Right lobe of liver (tissue), 6 donors: ENCODE measurements at regions not wholly inside any gene's neighbourhood (a gene's known extent, or its start where the extent isn't known, plus 50 kb on each side); places are given as distances from the start of the nearest gene placed in this dataset.

Experiments used
- ATAC-seq, 4 donors: fragments of 200-7000 bp; cut with Tn5 transposase; one replicate each; pipeline ENCODE4 v1.9.1; 2020; ENCODE audit warnings: mild to moderate bottlenecking in 4 of 4, moderate library complexity in 4 of 4
- DNase-seq, 3 donors: peaks; one replicate each; pipeline ENCODE4 v3.0.0-alpha.2; 2020
- H3K27ac ChIP-seq, 3 donors: fragments of 200-600 bp; one replicate each; pipeline ENCODE4 v1.8.0; 2022
- H3K27me3 ChIP-seq, 2 donors: fragments of 200-600 bp; one replicate each; pipeline ENCODE4 v1.8.0; 2022
- H3K36me3 ChIP-seq, 4 donors: fragments of 200-600 bp; sonication (generic) in 1 of 4; one replicate each; pipeline versions ENCODE4 v1.5.1 to v1.8.0; 2017 to 2022; ENCODE audit warnings: control low read depth in 1 of 4
- H3K4me1 ChIP-seq, 4 donors: fragments of 200-600 bp; sonication (generic) in 1 of 4; one replicate each; pipeline versions ENCODE4 v1.5.1 to v1.8.0; 2017 to 2022; ENCODE audit warnings: control low read depth in 1 of 4
- H3K4me3 ChIP-seq, 3 donors: fragments of 200-600 bp; one replicate each; pipeline ENCODE4 v1.8.0; 2022
- H3K9me3 ChIP-seq, 4 donors: fragments of 200-600 bp; sonication (generic) in 1 of 4; one replicate each; pipeline versions ENCODE4 v1.5.1 to v1.8.0; 2017 to 2022; ENCODE audit warnings: control low read depth in 1 of 4
- CTCF ChIP-seq, 4 donors: fragments of 200-600 bp in 3 of 4; fragments of 450-650 bp in 1 of 4; IDR thresholded peaks; one replicate each; pipeline versions ENCODE4 v1.5.1 to v1.8.0; 2016 to 2022; ENCODE audit warnings: antibody characterized with exemption in 4 of 4, mild to moderate bottlenecking in 2 of 4
- POLR2A ChIP-seq: fragments of 450-650 bp; IDR thresholded peaks from one replicate; pipeline ENCODE4 v1.6.1; 2017; ENCODE audit warnings: antibody characterized with exemption, mild to moderate bottlenecking
- WGBS: methylation state at CpG from one replicate; pipeline ENCODE4 v1.1.6; 2018; ENCODE audit warnings: low coverage, low lambda C conversion rate; ENCODE audit not compliant: insufficient coverage; ENCODE audit errors: missing lambda C conversion rate; 5-methylcytosine and 5-hydroxymethylcytosine counted together
- intact Hi-C, 2 donors: fragments of 100-400 bp; cut with DNase I; formaldehyde crosslinking; loops; one replicate each; pipeline versions ENCODE4 v1.11.2 to v1.14.1; 2022
- donor health status: DM: no; HTN: yes; CAD: no.
- donor health status: DM: no; HTN: no; CAD: no.
- donor health status: DM: no; HTN: no; CAD: no.
- donor health status: DM: no; HTN: yes; CAD: no.
- donor health status: DM: no; HTN: yes; CAD: no.

- H3K9me3 ChIP-seq, result no peaks in the 10 kb centered on the region
- intact Hi-C loops, result no loop called here
- WGBS, result 59% methylated on average over 3 of the region's 3 CpGs
- DNase-seq (no peak), ATAC-seq (no peak)
- no peaks in the 10 kb centered on the region for H3K4me1 ChIP-seq
- H3K36me3 ChIP-seq, result no peaks in the 10 kb centered on the region
- no peaks in the 10 kb centered on the region for H3K27me3 ChIP-seq
- H3K4me3 ChIP-seq, result no peak overlapping the region
- H3K27ac ChIP-seq, result no peak overlapping the region
- TF ChIP-seq POLR2A (no peak), CTCF (IDR thresholded peaks at IDR 0.05) (no peak)
These were observed 388.0 kb upstream of the ZNF804A start for GRCh38 chr2:184210329-184210728.

GRCh38 chr2:184215745-184216144, 382.6 kb upstream of the ZNF804A start:
- intact Hi-C loops, result no loop called here
- Histone ChIP-seq H3K27me3 (no peaks in the 10 kb centered on the region), H3K4me3 (no peak overlapping the region), H3K36me3 (no peaks in the 10 kb centered on the region), H3K9me3 (no peaks in the 10 kb centered on the region), H3K27ac (no peak overlapping the region), H3K4me1 (no peaks in the 10 kb centered on the region)
- ATAC-seq, result no peak
- DNase-seq, result no peak
- no peak for TF ChIP-seq CTCF (IDR thresholded peaks at IDR 0.05)
- TF ChIP-seq POLR2A, result no peak
- 63% methylated on average over 1 of the region's 1 CpG for WGBS

- H3K4me3 ChIP-seq, result no peak overlapping the region
- intact Hi-C loops, result no loop called here
These were observed 341.7 kb upstream of the ZNF804A start for GRCh38 chr2:184256611-184257010.

GRCh38 chr2:184261331-184261730, 337.0 kb upstream of the ZNF804A start:
- peaks cover 0 to 7% (median 2%) of the 10 kb centered on the region in 4 donors for H3K4me1 ChIP-seq
- TF ChIP-seq POLR2A, result no peak
- no peak for TF ChIP-seq CTCF (IDR thresholded peaks at IDR 0.05)
- intact Hi-C loops, result no loop called here
- H3K36me3 ChIP-seq, result no peaks in the 10 kb centered on the region
- DNase-seq (no peak), ATAC-seq (peak; percentile 53 to 66 (median 61))
- H3K9me3 ChIP-seq, result no peaks in the 10 kb centered on the region
- H3K27me3 ChIP-seq, result no peaks in the 10 kb centered on the region
- H3K27ac ChIP-seq, result peak overlapping the region; percentile 21 to 80 (median 25)
- H3K4me3 ChIP-seq, result no peak overlapping the region

More at GRCh38 chr2:184256611-184257010, 341.7 kb upstream of the ZNF804A start:
- 60% methylated on average over 1 of the region's 1 CpG for WGBS
- Histone ChIP-seq H3K27ac (no peak overlapping the region), H3K27me3 (no peaks in the 10 kb centered on the region), H3K9me3 (no peaks in the 10 kb centered on the region), H3K36me3 (no peaks in the 10 kb centered on the region), H3K4me1 (peaks cover 0 to 2% (median 0%) of the 10 kb centered on the region in 4 donors)
- TF ChIP-seq CTCF (IDR thresholded peaks at IDR 0.05) (no peak), POLR2A (no peak)
- ATAC-seq (no peak), DNase-seq (no peak)

- peaks cover 0 to 7% (median 2%) of the 10 kb centered on the region in 4 donors for H3K4me1 ChIP-seq
- ATAC-seq, result peak; percentile 100
- no peaks in the 10 kb centered on the region for H3K9me3 ChIP-seq
- peak; percentile 45 to 84 (median 77) for DNase-seq
- H3K27me3 ChIP-seq, result no peaks in the 10 kb centered on the region
- intact Hi-C loops, result no loop called here
- H3K36me3 ChIP-seq, result no peaks in the 10 kb centered on the region
- WGBS, result 21% methylated on average over 3 of the region's 3 CpGs
- TF ChIP-seq POLR2A (no peak), CTCF (IDR thresholded peaks at IDR 0.05) (no peak)
- no peak overlapping the region for H3K4me3 ChIP-seq
- peak overlapping the region; percentile 21 to 80 (median 25) for H3K27ac ChIP-seq
These were observed 336.5 kb upstream of the ZNF804A start for GRCh38 chr2:184261818-184262217.
